Ishikawa (cell line): ENCODE measurements at regions not wholly inside any gene's neighbourhood (a gene's known extent, or its start where the extent isn't known, plus 50 kb on each side); places are given as distances from the start of the nearest gene placed in this dataset.

Experiments used
- CEBPB ChIP-seq: IDR thresholded peaks from 2 replicates; pipeline ENCODE4 v1.6.1; 2012
- CREB1 ChIP-seq: IDR thresholded peaks from 2 replicates; pipeline ENCODE4 v1.6.1; 2012; ENCODE audit warnings: low read depth
- EGR1 ChIP-seq: IDR thresholded peaks from 2 replicates; pipeline ENCODE4 v1.6.1; 2012
- EP300 ChIP-seq: IDR thresholded peaks from 2 replicates; pipeline ENCODE4 v1.6.1; 2012; ENCODE audit warnings: borderline replicate concordance
- FOXM1 ChIP-seq: IDR thresholded peaks from 2 replicates; pipeline ENCODE4 v1.6.1; 2012; ENCODE audit warnings: low read depth, borderline replicate concordance
- MAX ChIP-seq: IDR thresholded peaks from 2 replicates; pipeline ENCODE4 v1.6.1; 2012
- NFIC ChIP-seq: IDR thresholded peaks from 2 replicates; pipeline ENCODE4 v1.6.1; 2012
- RAD21 ChIP-seq: IDR thresholded peaks from 2 replicates; pipeline ENCODE4 v1.6.1; 2012; ENCODE audit warnings: low read depth
- REST ChIP-seq: IDR thresholded peaks from 2 replicates; pipeline ENCODE4 v1.6.1; 2012; ENCODE audit warnings: low read depth, mild to moderate bottlenecking
- TAF1 ChIP-seq: IDR thresholded peaks from 2 replicates; pipeline ENCODE4 v1.6.1; 2012; ENCODE audit warnings: low read depth, mild to moderate bottlenecking
- TCF12 ChIP-seq: IDR thresholded peaks from 2 replicates; pipeline ENCODE4 v1.6.1; 2012; ENCODE audit warnings: low read depth
- TEAD4 ChIP-seq: IDR thresholded peaks from 2 replicates; pipeline ENCODE4 v1.6.1; 2012
- USF1 ChIP-seq: IDR thresholded peaks from 2 replicates; pipeline ENCODE4 v1.6.1; 2012
- YY1 ChIP-seq: IDR thresholded peaks from 2 replicates; pipeline ENCODE4 v1.6.1; 2012; ENCODE audit warnings: low read depth
- ZBTB7A ChIP-seq: IDR thresholded peaks from 2 replicates; pipeline ENCODE4 v1.6.1; 2012; ENCODE audit warnings: low read depth

- TF ChIP-seq RAD21 (no peak), EGR1 (no peak), TCF12 (no peak), FOXM1 (no peak), YY1 (no peak), CEBPB (no peak), TAF1 (no peak), USF1 (no peak)
Measured at GRCh38 chr5:124663101-124663506, 83.3 kb downstream of the ZNF608 start.

- TF ChIP-seq CREB1 (no peak), YY1 (peak; percentile 56; the same call in 1 of the 2 replicates), MAX (peak; percentile 84), CEBPB (no peak; the same call in none of the 2 replicates), EP300 (peak; percentile 99), REST (0 out of 2 replicates have a peak, but pooled peaks have one; percentile 18), RAD21 (peak; percentile 33), FOXM1 (peak; percentile 97), TAF1 (no peak), NFIC (peak; percentile 96), TCF12 (peak; percentile 99), USF1 (no peak), ZBTB7A (no peak), TEAD4 (peak; percentile 98), EGR1 (no peak)
Measured at GRCh38 chr5:124662181-124662781, 84.2 kb downstream of the ZNF608 start.

GRCh38 chr5:124661317-124662141, 84.9 kb downstream of the ZNF608 start:
- no peak for TF ChIP-seq ZBTB7A
- peak; percentile 97 for TF ChIP-seq NFIC
- TF ChIP-seq REST: no peak
- TF ChIP-seq EP300: peak; percentile 99
- peak; percentile 98 for TF ChIP-seq FOXM1
- TF ChIP-seq CREB1: peak; percentile 48
- TF ChIP-seq EGR1: no peak
- peak; percentile 74; the same call in 1 of the 2 replicates for TF ChIP-seq CEBPB
- peak; percentile 39 for TF ChIP-seq RAD21
- TF ChIP-seq TEAD4: peak; percentile 98
- TF ChIP-seq USF1: peak; percentile 14; the same call in 1 of the 2 replicates
- peak; percentile 46; the same call in 1 of the 2 replicates for TF ChIP-seq MAX
- no peak for TF ChIP-seq TAF1
- peak; percentile 98 for TF ChIP-seq TCF12
- no peak for TF ChIP-seq YY1

GRCh38 chr5:124660229-124661093, 86.0 kb downstream of the ZNF608 start:
- TF ChIP-seq TEAD4: peak; percentile 100
- no peak for TF ChIP-seq CREB1
- no peak for TF ChIP-seq EGR1
- TF ChIP-seq ZBTB7A: no peak
- TF ChIP-seq EP300: peak; percentile 99
- peak; percentile 67 for TF ChIP-seq MAX
- TF ChIP-seq YY1: no peak
- TF ChIP-seq RAD21: peak; percentile 35
- peak; percentile 92 for TF ChIP-seq FOXM1
- no peak for TF ChIP-seq USF1
- no peak for TF ChIP-seq TAF1
- peak; percentile 69 for TF ChIP-seq CEBPB
- TF ChIP-seq NFIC: peak; percentile 99
- TF ChIP-seq TCF12: peak; percentile 96
- no peak for TF ChIP-seq REST
